ENCODE measurements at regions not wholly inside any gene's neighbourhood (a gene's known extent, or its start where the extent isn't known, plus 50 kb on each side); places are given as distances from the start of the nearest gene placed in this dataset.

DNA sequence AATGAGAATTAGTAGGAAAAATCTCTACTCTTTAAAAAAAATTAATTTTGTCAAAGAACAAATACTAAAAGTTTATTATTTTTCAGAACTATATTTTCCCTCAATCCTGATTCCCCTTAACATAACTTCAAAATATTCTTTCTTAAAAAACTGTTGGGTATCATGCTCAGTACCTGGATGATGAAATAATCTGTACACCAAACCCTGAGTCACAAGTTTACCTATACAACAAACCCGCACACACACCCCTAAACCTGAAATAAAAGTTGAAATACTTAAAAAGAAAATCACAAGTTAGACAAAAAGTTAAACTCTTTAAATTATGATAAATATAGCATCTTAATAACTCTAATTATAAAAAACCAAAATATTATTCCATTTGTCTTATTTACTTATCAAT is 812.3 kb downstream of the MAT2B start:
- H3K4me2 ChIP-seq (ENCODE audit: low read length) = no peak overlapping the region
- no peaks in the 10 kb centered on the region for H3K9me2 ChIP-seq (ENCODE audit: insufficient read depth, low read length)

DNA sequence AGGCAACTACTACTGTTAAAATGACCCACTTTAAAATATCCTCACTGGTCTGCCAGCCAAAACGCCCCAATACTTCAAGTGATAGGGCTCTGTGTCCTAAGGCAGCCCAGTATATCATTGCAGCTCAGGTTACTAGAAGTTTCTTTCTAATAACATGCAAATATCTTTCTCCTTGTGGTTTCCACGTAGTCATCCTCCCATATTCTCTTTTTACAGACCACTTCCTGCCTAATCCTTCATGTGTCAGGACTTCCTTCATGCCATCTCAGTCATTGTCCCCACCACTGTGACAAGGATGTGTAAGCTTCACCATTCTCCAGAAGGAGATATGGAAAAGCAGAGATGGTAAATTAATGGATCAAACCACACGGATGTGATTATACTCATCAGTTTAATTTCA is 813.7 kb downstream of the MAT2B start:
- Histone ChIP-seq H3K9me2 (ENCODE audit: insufficient read depth, low read length) (no peaks in the 10 kb centered on the region), H3K36me3 (ENCODE audit: insufficient read depth, low read length) (no peaks in the 10 kb centered on the region), H3K9me3 (ENCODE audit: low read length) (no peaks in the 10 kb centered on the region), H3F3A (ENCODE audit: insufficient read depth, low read length, poor library complexity, severe bottlenecking) (no peaks in the 10 kb centered on the region), H3K79me2 (replicated peaks; ENCODE audit: insufficient read depth, low read length) (no peaks in the 10 kb centered on the region), H3K4me3 (ENCODE audit: low read length) (no peak overlapping the region), H2AFZ (ENCODE audit: low read depth, low read length) (no peak overlapping the region), H3K27me3 (ENCODE audit: insufficient read depth, low read depth, low read length) (no peaks in the 10 kb centered on the region), H3K4me2 (ENCODE audit: low read length) (no peak overlapping the region), H3K27ac (ENCODE audit: low read length) (no peak overlapping the region), H3K9ac (ENCODE audit: low read length) (no peak overlapping the region), H4K20me1 (ENCODE audit: insufficient read depth) (no peaks in the 10 kb centered on the region)
- no peak for TF ChIP-seq RAD21 (conservative IDR thresholded peaks at IDR 0.05)
- TF ChIP-seq, protein P1, sequence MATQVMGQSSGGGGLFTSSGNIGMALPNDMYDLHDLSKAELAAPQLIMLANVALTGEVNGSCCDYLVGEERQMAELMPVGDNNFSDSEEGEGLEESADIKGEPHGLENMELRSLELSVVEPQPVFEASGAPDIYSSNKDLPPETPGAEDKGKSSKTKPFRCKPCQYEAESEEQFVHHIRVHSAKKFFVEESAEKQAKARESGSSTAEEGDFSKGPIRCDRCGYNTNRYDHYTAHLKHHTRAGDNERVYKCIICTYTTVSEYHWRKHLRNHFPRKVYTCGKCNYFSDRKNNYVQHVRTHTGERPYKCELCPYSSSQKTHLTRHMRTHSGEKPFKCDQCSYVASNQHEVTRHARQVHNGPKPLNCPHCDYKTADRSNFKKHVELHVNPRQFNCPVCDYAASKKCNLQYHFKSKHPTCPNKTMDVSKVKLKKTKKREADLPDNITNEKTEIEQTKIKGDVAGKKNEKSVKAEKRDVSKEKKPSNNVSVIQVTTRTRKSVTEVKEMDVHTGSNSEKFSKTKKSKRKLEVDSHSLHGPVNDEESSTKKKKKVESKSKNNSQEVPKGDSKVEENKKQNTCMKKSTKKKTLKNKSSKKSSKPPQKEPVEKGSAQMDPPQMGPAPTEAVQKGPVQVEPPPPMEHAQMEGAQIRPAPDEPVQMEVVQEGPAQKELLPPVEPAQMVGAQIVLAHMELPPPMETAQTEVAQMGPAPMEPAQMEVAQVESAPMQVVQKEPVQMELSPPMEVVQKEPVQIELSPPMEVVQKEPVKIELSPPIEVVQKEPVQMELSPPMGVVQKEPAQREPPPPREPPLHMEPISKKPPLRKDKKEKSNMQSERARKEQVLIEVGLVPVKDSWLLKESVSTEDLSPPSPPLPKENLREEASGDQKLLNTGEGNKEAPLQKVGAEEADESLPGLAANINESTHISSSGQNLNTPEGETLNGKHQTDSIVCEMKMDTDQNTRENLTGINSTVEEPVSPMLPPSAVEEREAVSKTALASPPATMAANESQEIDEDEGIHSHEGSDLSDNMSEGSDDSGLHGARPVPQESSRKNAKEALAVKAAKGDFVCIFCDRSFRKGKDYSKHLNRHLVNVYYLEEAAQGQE (IDR thresholded peaks at IDR 0.05; ENCODE audit: borderline replicate concordance) = no peak
- TF ChIP-seq TAF1 (IDR thresholded peaks at IDR 0.05; ENCODE audit: low read depth) = no peak
- no peak for TF ChIP-seq EZH2 (IDR thresholded peaks at IDR 0.05; ENCODE audit: borderline replicate concordance, insufficient read depth, low read length, poor library complexity, severe bottlenecking)
- TF ChIP-seq, protein P2, sequence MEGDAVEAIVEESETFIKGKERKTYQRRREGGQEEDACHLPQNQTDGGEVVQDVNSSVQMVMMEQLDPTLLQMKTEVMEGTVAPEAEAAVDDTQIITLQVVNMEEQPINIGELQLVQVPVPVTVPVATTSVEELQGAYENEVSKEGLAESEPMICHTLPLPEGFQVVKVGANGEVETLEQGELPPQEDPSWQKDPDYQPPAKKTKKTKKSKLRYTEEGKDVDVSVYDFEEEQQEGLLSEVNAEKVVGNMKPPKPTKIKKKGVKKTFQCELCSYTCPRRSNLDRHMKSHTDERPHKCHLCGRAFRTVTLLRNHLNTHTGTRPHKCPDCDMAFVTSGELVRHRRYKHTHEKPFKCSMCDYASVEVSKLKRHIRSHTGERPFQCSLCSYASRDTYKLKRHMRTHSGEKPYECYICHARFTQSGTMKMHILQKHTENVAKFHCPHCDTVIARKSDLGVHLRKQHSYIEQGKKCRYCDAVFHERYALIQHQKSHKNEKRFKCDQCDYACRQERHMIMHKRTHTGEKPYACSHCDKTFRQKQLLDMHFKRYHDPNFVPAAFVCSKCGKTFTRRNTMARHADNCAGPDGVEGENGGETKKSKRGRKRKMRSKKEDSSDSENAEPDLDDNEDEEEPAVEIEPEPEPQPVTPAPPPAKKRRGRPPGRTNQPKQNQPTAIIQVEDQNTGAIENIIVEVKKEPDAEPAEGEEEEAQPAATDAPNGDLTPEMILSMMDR (IDR thresholded peaks at IDR 0.05; ENCODE audit: poor library complexity, severe bottlenecking) = no peak
- TF ChIP-seq MXI1 (conservative IDR thresholded peaks at IDR 0.05; ENCODE audit: poor library complexity, severe bottlenecking) = no peak
- TF ChIP-seq EP300 (conservative IDR thresholded peaks at IDR 0.05; ENCODE audit: poor library complexity, severe bottlenecking) = no peak
- TF ChIP-seq SMC3 (conservative IDR thresholded peaks at IDR 0.05; ENCODE audit: poor library complexity) = no peak
- TF ChIP-seq POLR2AphosphoS5 (IDR thresholded peaks at IDR 0.05) = no peak

More for the DNA sequence above, 812.3 kb downstream of the MAT2B start:
- Histone ChIP-seq H3K9me3 (ENCODE audit: low read length) (no peaks in the 10 kb centered on the region), H3K36me3 (ENCODE audit: insufficient read depth, low read length) (no peaks in the 10 kb centered on the region), H3K79me2 (replicated peaks; ENCODE audit: insufficient read depth, low read length) (no peaks in the 10 kb centered on the region), H4K20me1 (ENCODE audit: insufficient read depth) (no peaks in the 10 kb centered on the region), H3K9ac (ENCODE audit: low read length) (no peak overlapping the region), H3K4me3 (ENCODE audit: low read length) (no peak overlapping the region), H3K27me3 (ENCODE audit: insufficient read depth, low read depth, low read length) (no peaks in the 10 kb centered on the region), H3F3A (ENCODE audit: insufficient read depth, low read length, poor library complexity, severe bottlenecking) (no peaks in the 10 kb centered on the region), H3K27ac (ENCODE audit: low read length) (no peak overlapping the region), H2AFZ (ENCODE audit: low read depth, low read length) (no peak overlapping the region)
- TF ChIP-seq, protein P1 (IDR thresholded peaks at IDR 0.05; ENCODE audit: borderline replicate concordance) = no peak
- no peak for TF ChIP-seq EP300 (conservative IDR thresholded peaks at IDR 0.05; ENCODE audit: poor library complexity, severe bottlenecking)
- no peak for TF ChIP-seq RAD21 (conservative IDR thresholded peaks at IDR 0.05)
- TF ChIP-seq, protein P2 (IDR thresholded peaks at IDR 0.05; ENCODE audit: poor library complexity, severe bottlenecking) = no peak
- no peak for TF ChIP-seq SMC3 (conservative IDR thresholded peaks at IDR 0.05; ENCODE audit: poor library complexity)
- TF ChIP-seq EZH2 (IDR thresholded peaks at IDR 0.05; ENCODE audit: borderline replicate concordance, insufficient read depth, low read length, poor library complexity, severe bottlenecking) = no peak
- TF ChIP-seq POLR2AphosphoS5 (IDR thresholded peaks at IDR 0.05) = no peak
- no peak for TF ChIP-seq TAF1 (IDR thresholded peaks at IDR 0.05; ENCODE audit: low read depth)
- TF ChIP-seq MXI1 (conservative IDR thresholded peaks at IDR 0.05; ENCODE audit: poor library complexity, severe bottlenecking) = no peak
